GM20000 (cell line): ENCODE measurements at regions not wholly inside any gene's neighbourhood (a gene's known extent, or its start where the extent isn't known, plus 50 kb on each side); places are given as distances from the start of the nearest gene placed in this dataset.
"Not testable (repeated sequence)": the region's sequence is repeated elsewhere in the genome, so short reads cannot be mapped to it uniquely, and the experiment has no call there.

Experiments
- DNase-seq: peaks from one replicate; pipeline ENCODE4 v3.0.0; 2012; ENCODE audit warnings: low spot score
- TF ChIP-seq, protein P1 (sequence below): IDR thresholded peaks from 2 replicates; pipeline ENCODE4 v1.5.1; 2012; ENCODE audit warnings: mild to moderate bottlenecking, control low read depth; ENCODE audit errors: extremely low read depth, missing control alignments

- no peak for DNase-seq
- TF ChIP-seq, protein P1, sequence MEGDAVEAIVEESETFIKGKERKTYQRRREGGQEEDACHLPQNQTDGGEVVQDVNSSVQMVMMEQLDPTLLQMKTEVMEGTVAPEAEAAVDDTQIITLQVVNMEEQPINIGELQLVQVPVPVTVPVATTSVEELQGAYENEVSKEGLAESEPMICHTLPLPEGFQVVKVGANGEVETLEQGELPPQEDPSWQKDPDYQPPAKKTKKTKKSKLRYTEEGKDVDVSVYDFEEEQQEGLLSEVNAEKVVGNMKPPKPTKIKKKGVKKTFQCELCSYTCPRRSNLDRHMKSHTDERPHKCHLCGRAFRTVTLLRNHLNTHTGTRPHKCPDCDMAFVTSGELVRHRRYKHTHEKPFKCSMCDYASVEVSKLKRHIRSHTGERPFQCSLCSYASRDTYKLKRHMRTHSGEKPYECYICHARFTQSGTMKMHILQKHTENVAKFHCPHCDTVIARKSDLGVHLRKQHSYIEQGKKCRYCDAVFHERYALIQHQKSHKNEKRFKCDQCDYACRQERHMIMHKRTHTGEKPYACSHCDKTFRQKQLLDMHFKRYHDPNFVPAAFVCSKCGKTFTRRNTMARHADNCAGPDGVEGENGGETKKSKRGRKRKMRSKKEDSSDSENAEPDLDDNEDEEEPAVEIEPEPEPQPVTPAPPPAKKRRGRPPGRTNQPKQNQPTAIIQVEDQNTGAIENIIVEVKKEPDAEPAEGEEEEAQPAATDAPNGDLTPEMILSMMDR: no peak
Measured at GRCh38 chr6:125446011-125446410, 144.2 kb upstream of the HDDC2 start.

- TF ChIP-seq, protein P1: no peak
- no peak for DNase-seq
Measured at GRCh38 chr6:125451750-125452149, 150.0 kb upstream of the HDDC2 start.

- TF ChIP-seq, protein P1: no peak
Measured at GRCh38 chr6:125453516-125453915, 151.7 kb upstream of the HDDC2 start.

DNA sequence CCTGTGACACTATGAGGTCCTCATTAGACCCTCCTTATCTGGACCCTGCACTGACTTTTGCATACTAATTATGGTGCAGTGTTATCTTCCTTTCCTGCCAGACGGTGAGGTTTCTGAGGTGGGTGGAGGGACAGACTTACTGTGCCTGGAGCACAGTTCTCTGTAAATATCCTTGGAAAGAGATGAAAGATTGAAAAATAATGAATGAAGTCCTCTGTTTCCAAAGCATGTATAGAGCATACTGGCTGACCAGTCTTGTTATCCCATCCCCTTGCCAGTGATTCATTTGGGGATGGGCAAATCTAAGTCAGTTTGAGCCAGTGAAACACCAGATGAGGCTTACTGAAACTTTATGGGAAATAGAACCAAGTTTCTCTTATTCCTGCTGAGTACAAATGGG, 152.6 kb upstream of the HDDC2 start:
- DNase-seq: no peak
- TF ChIP-seq, protein P1: no peak

More at GRCh38 chr6:125453516-125453915, 151.7 kb upstream of the HDDC2 start:
- DNase-seq: no peak

DNA sequence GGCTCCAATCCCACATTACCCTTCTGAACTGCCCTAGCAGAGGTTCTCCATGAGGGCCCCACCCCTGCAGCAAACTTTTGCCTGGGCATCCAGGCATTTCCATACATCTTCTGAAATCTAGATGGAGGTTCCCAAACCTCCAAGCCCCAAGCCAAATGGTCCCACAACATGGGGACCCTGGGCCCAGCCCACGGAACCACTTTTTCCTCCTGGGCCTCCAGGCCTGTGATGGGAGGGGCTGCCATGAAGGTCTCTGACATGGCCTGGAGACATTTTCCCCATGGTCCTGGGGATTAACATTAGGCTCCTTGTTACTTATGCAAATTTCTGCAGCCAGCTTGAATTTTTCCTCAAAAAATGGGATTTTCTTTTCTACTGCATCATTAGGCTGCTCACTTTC, 156.7 kb upstream of the HDDC2 start:
- not testable (repeated sequence) for DNase-seq

DNA sequence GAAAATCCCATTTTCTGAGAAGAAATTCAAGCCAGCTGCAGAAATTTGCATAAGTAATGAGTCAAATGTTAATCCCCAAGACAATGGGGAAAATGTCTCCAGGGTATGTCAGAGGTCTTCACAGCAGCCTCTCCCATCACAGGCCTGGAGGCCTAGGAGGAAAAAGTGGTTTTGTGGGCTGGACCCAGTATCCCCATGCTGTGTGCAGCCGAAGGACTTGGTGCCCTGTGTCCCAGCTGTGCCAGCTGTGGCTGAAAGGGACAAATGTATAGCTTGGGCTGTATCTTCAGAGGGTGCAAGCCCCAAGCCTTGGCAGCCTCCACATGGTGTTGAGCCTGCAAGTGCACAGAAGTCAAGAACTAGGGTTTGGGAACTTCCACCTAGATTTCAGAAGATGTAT, 163.6 kb upstream of the HDDC2 start:
- DNase-seq: not testable (repeated sequence)

GRCh38 chr6:125469915-125470314, 168.1 kb upstream of the HDDC2 start:
- DNase-seq: no peak
- TF ChIP-seq, protein P1: no peak

DNA sequence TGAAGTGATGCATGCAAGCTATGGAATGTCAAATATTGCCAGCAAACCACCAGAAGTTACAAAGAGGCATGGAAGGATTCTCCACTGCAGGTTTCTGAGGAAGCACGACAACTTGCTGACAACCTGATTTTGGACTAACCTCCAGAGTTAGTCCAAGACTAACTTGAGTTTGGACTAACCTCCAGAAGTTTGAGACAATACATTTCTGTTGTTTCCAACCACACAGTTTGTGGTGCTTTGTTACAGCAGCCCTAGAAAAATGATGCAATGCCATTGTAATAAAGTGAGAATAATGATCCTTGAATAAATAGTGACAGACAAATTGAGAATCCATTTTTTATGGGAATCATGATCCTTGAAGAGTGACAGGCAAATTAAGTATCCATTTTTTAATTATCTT, 169.9 kb upstream of the HDDC2 start:
- DNase-seq: no peak
- TF ChIP-seq, protein P1: no peak

DNA sequence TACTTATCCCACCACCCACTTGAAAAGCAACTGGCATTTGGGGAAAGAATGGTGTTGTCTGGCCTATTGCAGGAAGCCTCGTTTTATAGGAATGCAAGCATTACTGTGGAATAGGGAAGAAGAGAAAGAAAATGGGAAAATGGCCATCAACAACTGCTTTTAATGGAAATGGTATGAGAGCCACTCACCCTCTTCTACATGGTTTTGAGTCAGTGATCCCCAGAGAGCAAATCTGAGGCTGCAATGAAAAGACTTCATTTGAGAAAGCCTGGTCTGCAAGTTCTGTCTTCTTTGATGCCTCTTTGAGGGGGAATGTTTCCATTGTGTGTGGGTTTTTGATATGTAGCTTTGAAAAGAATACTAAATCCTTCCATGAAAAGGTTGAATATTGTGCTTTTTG, 172.3 kb upstream of the HDDC2 start:
- DNase-seq: no peak
- TF ChIP-seq, protein P1: no peak
